ENCODE measurements at regions not wholly inside any gene's neighbourhood (a gene's known extent, or its start where the extent isn't known, plus 50 kb on each side); places are given as distances from the start of the nearest gene placed in this dataset.
"Not testable (repeated sequence)": the region's sequence is repeated elsewhere in the genome, so short reads cannot be mapped to it uniquely, and the experiment has no call there.

DNA sequence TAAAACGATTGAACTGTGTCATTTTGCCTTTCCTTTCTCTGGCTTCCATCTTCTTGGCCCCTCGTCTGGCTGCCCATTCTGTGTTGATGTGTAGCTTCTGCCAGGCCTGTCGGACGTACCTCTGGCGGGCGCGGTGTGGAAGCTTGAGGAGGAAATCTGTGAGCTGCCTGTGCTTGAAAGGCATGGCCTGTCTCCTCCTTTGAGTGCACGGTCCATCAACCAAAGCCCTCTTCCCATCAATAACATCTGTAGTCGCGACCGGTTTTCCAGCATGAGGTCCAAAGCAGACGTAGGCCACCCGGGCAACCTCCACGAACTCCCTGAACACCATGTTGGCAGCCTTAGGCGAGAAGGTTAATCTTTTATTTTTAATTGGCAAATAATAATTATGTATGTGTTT is 202.7 kb downstream of the CRLF2 start:
- DNase-seq = no peak

DNA sequence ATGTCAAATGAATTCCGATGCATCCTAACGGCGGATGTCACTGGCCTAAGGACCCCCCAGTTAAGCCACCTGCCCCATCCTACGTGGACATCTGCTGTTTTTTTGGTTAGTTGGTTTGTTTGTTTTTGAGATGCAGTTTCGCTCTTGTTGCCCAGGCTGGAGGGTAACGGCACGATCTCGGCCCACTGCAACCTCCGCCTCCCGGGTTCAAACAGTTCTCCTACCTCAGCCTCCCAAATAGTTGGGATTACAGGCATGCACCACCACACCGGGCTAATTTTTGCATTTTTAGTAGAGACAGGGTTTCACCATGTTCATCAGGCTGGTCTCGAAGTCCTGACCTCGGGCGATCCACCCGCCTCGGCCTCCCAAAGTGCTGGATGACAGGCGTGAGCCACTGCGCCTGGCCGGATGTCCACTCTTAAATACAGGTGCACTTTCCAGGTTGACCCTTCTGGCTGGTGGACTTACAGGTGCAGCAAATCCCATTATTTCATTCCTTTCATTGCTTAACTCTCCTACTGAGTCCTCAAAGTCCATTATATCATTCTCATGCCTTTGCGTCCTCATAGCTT is 206.2 kb downstream of the CRLF2 start:
- DNase-seq = no peak

DNA sequence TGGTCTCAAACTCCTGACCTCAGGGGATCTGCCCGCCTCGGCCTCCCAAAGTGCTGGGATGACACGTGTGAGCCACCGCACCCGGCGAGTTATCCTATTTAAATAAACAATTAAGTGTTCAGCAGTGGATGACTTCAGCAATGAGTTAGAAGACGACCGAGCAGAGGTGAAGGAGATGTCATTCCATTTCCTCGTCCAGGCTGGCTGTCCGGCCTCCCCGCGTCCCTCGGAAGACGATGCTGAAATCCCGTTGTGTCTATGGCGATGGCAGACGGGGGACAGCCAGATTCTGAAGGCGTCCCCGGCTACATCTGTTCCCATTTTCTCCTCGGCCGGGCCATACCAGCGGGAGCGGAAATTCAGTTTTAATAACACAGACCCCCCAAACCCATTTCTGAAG is 209.8 kb downstream of the CRLF2 start:
- DNase-seq = no peak

DNA sequence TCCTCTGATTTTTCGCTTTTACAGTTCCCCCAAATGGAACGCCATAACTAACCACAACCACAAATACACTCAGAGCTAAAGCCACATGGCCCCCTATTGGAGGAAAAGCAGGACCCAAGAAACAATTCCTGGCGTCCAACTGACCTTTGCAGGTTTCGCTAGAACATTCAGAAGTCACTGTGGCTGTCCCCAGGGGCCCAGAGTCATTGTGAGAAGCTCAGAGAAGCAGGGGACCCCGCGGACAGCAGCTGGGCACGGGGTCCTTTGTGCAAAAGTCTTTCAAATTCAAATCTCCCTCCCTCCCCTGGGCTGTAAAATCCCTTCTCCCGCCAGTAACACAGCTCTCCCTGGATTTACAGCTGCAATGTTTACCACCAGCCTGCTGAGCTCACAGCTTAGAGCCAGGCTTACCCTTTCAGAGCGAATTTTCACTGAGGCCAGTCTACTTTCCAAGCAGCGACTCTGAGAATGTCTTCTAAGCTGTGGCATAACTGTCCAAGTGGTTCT is 214.8 kb downstream of the CRLF2 start:
- DNase-seq = no peak

DNA sequence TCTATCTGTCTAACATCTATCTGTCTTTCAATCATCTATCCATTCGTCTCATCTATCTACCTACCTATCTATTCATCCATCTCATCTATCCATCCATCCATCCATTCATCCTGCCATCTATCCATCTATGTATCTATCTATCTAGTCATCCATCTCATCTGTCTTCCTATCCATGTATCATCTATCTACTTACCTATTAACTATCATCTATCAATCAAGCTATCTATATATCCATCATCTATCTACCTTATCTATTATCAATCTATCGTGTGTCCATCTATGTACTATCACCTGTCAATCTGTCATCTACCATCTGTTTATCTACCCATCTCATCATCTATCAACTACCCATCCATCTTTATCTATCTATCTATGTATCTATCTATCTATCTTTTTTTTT is 217.7 kb downstream of the CRLF2 start:
- DNase-seq = no peak

GRCh38 chrX:989959-990510 is 222.4 kb downstream of the CRLF2 start:
- peak; percentile 64 for DNase-seq

DNA sequence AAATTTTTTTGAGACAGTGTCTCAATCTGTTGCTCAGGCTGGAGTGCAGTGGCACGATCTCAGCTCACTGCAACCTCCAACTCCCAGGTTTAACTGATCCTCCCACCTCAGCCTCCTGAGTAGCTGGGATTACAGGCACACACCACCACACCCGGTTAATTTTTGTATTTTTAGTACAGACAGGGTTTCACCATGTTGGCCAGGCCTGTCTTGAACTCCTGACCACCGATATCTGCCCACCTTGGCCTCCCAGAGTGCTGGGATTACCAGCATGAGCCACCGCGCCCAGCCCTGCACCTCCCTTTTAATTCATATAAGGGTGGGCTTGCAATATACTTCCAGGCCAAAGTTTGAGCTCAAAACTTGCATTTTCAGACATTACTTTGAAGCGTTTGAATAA is 223.9 kb downstream of the CRLF2 start:
- DNase-seq = not testable (repeated sequence)

DNA sequence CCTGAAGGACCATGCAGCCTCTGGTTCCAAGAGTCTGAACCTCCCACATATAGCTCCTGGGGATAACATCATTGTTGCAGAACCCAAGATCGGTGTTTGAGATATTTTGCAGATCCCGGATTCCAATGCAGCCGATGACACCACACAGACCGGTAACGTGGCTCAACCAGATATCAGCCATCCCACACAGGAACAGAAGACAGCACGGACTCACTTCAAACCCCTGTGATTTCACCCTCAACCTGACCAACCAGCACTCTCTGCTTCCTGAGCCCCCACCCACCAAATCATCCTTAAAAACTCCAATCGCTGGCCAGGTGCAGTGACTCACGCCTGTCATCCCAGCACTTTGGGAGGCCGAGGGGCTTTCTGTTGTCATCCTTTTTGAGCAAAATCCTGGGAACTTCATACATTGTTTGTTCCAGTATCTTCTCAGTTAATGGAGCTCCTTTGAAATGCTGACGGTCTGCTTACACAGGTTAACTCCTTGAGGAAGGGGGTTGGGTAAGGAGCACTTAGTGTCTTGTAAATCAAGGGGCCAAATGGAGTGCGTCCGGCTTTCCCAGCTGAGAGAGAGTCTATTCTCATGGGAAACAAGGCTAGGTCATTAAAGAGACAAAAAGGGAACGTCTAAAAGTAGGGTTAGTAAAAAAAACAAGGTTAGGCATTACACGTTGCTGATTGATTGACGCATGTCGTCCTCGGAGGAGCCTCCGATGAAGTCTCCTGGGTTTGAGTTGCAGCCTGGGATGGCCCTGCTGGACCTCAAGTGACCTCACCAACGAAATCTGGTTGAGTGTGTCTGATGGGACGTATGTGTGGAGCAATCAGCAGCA is 230.4 kb downstream of the CRLF2 start:
- no peak for DNase-seq

DNA sequence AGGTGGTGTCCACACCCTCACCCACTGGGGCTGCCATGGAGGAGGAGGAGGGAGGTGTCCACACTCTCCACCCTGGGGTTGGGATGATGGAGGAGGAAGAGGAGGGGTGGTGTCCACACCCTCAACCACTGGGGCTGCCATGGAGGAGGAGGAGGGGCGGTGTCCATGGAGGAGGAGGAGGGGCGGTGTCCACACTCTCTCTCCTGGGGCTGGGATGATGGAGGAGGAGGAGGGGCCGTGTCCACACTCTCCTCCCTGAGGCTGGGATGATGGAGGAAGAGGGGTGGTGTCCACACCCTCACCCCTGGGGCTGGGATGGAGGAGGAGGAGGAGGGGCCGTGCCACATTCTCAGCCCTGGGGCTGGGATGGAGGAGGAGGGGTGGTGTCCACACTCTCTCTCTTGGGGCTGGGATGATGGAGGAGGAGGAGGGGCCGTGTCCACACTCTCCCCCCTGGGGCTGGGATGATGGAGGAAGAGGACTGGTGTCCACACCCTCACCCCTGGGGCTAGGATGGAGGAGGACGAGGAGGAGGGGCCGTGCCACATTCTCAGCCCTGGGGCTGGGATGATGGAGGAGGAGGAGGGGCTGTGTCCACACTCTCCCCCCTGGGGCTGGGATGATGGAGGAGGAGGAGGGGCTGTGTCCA is 231.7 kb downstream of the CRLF2 start:
- no peak for DNase-seq

GRCh38 chrX:979127-979526 is 233.3 kb downstream of the CRLF2 start:
- not testable (repeated sequence) for DNase-seq

DNA sequence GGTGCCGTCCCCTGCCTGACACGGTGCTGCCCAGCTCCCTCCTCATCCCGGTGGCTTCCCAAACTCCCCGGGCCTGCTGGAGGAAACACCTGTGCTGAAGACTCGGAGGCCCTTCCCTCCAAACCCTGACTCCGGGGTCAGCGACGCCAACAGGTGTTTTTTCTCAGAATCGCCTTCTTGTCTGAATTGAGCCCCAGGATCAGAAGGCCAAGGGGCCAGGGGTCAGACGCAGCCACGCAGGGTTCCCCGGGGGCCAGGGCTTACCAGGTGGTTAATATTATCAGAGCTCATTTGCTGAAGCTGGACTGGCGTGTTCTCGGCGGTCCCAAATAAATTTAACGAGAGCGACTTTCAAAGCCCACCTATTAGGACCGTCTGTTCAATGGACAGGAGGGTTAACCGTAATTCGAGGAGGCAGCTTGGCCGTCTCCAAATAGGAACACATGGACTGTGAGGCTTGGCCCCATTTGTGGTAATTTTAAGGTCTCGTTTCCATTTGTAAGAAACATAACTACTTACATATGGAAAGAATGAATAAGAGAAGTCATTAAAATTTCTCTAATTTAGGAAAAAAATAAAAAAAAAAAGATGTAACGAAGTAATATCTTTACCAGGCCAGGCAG is 239.3 kb downstream of the CRLF2 start:
- DNase-seq = peak; percentile 55

- no peak for DNase-seq
These were observed 244.1 kb downstream of the CRLF2 start for GRCh38 chrX:968148-968965.

DNA sequence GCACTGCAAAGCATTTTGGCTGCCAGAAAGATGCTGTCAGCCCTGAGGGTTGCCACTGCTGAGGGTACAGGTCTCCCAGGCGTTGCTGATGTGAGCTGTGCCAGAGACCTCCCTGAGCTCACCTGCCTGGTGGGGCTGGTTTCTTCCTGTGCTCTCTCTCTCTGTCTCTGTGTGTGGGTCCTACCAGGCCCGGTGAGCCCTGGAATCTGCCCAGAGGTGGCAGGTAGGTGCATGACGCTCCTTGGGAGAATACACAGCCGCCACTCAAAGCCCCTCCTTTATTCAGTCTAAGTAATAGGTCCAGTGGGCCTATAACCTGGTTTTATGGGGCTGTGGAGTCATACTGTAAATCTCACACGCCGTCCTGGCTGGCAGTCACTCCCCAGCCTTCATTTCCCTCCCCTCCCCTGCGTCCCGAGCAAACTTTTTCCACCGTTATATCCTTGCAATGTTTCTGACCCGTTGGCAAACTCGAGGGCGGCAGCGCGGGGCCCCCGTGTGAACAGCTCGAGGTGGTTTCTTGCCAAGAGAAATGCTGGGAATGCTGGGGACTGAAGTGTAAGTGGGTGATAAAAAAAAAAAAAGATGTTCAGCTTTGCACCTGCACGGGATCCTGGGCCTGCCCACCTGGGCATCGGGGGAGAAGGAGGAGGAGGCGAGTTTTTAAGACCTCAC is 245.9 kb downstream of the CRLF2 start:
- DNase-seq = no peak

DNA sequence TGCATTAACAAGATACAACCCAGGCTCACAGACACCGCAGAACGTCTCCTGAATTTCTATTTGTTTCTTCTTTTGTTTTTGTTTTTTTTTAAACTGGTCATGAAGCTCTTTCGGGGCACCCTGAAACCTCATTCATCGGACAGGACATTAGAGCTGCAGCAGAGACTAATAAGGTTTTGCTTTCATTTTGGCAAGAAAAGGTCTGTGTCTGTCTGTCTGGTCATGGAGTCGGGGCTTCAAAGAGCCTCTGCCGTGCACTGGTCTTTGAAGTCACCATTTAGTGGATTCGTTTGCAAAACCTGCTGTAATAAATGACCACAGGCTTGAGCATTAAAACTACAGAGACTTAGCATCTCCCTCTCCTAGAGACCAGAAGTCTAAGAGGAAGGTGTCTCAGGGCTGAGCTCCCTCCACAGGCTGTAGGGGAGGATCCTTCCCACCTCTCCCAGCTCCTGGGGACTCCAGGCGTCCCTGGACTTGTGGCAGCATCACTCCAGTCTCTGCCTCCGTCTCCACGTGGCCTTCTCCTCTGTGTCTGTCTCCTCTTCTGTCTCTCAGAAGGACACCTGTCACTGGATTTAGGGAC is 247.5 kb downstream of the CRLF2 start:
- DNase-seq = no peak

GRCh38 chrX:960821-961220 is 251.6 kb downstream of the CRLF2 start:
- DNase-seq = no peak

- no peak for DNase-seq
These were observed 252.9 kb downstream of the CRLF2 start for GRCh38 chrX:959595-959994.

- not testable (repeated sequence) for DNase-seq
These were observed 257.2 kb downstream of the CRLF2 start for GRCh38 chrX:955168-955781.

DNA sequence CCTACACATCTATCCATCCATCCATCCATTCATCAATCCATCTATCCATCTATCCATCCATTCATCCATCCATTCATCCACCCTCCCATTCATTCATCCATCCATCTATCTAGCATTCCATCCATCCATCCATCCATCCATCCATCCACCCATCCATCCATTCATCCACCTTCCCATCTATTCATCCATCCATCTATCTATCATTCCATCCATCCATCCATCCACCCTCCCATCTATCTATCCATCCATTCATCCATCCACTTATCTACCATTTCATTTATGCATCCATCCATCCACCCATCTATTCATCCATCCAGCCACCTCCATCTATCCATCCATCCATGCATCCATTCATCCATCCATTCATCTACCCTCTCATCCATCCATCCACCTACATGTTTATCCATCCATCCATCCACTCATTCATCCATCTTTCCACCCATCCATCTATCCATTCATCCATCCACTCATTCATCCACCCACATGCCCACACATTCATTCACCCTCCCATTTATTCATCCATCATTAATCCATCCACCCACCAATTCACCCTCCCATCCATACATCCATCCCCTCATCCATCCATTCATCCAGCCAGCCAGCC is 258.5 kb downstream of the CRLF2 start:
- DNase-seq = no peak

DNA sequence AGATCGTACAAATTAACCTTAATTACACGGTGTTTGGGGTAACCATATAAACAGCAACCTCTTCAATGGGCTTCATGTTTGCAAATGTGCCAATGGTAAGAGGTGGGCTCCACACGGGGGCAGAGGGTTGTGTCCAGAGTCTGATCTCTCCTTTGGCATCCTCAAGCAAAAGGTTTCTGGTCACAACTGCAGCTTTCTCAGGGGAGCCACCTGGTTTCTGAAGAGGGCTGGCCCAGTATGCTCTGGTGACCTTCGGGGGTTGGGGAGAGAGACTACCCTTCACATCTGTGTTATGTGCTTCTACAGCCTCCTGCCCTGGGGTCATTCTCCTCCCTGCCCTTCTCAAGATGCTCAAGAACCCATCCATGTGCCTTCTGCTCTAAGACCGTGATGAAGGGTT is 259.6 kb downstream of the CRLF2 start:
- no peak for DNase-seq

GRCh38 chrX:947262-947661 is 265.2 kb downstream of the CRLF2 start:
- not testable (repeated sequence) for DNase-seq

All from right hindlimb (tissue), 1 donor.